ENCODE measurements at regions not wholly inside any gene's neighbourhood (a gene's known extent, or its start where the extent isn't known, plus 50 kb on each side); places are given as distances from the start of the nearest gene placed in this dataset.

DNA sequence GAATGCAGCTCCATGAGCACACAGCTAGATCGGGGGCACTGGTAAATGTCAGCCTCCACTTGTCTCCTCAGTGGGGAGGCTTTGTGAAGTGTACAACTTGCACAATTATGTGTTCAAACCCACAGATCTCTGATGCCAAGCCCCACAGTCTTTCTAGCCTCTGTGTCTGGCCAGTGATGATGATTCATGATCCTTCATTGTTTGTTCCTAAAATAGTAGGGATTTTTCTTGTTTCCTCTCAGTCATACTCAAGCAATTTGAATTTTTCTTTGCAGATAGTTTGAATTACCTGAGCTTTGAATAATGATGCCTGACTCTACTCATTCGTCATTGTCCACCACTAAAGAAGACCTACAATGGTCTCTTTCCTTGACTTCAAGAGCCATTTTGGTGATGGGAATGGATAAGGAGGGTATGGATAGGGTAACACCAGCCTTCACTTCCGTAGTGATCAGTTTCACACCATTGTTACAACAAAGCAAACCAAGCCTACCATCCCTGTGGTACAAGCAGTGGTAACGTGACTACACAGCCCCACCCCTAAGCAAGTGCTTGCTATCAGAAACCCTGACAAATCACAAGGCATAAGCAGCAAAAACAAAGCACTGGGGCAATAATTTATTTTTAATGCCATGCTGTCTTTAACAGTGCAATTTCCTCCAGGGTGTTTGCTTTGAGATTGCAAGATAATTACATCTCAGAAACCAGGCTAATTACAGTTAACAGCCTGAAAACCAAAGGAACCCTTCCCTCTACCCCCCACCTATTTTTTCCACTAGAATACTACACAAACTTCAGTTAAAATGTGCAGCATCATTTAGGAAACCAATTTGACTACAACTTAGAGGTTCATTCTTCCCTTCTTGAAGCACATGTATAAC, 114.1 kb upstream of the PPP2R3A start:
- TF ChIP-seq CTCF (IDR thresholded peaks at IDR 0.05): no peak
- no peak for TF ChIP-seq POLR2A (IDR thresholded peaks at IDR 0.05)
